BLaER1 treated with 17β-estradiol and CSF1 and Interleukin-3, amounts not matched to agents 10 nM and 100 nM (cell line): ENCODE measurements at regions not wholly inside any gene's neighbourhood (a gene's known extent, or its start where the extent isn't known, plus 50 kb on each side); places are given as distances from the start of the nearest gene placed in this dataset.

Experiments
- H3K27ac ChIP-seq, 11 experiments: shearing (Covaris generic); formaldehyde crosslinking; 2 replicates each; pipeline ENCODE4 v1.8.1; 2022
- H3K27me3 ChIP-seq, 11 experiments: shearing (Covaris generic); formaldehyde crosslinking; 2 replicates each; pipeline ENCODE4 v1.8.1; 2022
- H3K36me3 ChIP-seq, 11 experiments: shearing (Covaris generic); formaldehyde crosslinking; 2 replicates each; pipeline ENCODE4 v1.8.1; 2022
- H3K4me1 ChIP-seq, 10 experiments: shearing (Covaris generic); formaldehyde crosslinking; 2 replicates each; pipeline ENCODE4 v1.8.1; 2022
- H3K4me2 ChIP-seq, 11 experiments: shearing (Covaris generic); formaldehyde crosslinking; 2 replicates each; pipeline ENCODE4 v1.8.1; 2022
- H3K4me3 ChIP-seq, 10 experiments: shearing (Covaris generic); formaldehyde crosslinking; 2 replicates each; pipeline ENCODE4 v1.8.1; 2022
- H3K9ac ChIP-seq, 11 experiments: shearing (Covaris generic); formaldehyde crosslinking; 2 replicates each; pipeline ENCODE4 v1.8.1; 2022
- H3K9me3 ChIP-seq, 11 experiments: shearing (Covaris generic); formaldehyde crosslinking; replicated peaks in 1 of 11; 2 replicates each; pipeline ENCODE4 v1.8.1; 2022
- H4K20me1 ChIP-seq, 11 experiments: shearing (Covaris generic); formaldehyde crosslinking; 2 replicates each; pipeline ENCODE4 v1.8.1; 2022
- Cebpa-rat ChIP-seq, 11 experiments: shearing (Covaris generic); IDR thresholded peaks; 2 replicates each; pipeline ENCODE4 v1.8.1; 2022

DNA sequence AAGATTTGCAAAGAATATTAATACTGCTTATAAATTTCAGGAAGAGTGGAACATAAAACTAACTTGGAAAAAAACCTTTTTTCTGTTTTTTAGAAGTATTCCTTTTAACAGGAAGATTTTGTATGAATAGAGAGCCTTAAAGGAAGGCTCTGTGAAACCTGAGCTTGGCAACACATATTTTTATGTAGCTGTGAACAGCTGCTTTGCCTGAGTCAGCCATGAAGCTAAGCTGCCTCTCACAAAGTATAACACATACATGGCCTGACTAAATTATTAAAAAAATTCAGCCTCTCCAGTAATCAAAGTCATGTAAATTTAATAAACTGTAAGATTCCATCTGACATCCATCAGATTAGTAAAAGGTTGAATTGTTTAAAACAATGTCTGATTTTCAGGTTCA lies 547.5 kb downstream of the ELAVL2 start:
- no peaks in the 10 kb centered on the region for H4K20me1 ChIP-seq
- no peak for TF ChIP-seq Cebpa-rat (IDR thresholded peaks at IDR 0.05)
- H3K9ac ChIP-seq, result no peak overlapping the region
- H3K27me3 ChIP-seq, result no peaks in the 10 kb centered on the region
- no peak overlapping the region for H3K4me2 ChIP-seq
- H3K4me3 ChIP-seq, result no peak overlapping the region
- H3K36me3 ChIP-seq, result no peaks in the 10 kb centered on the region
- H3K27ac ChIP-seq, result no peak overlapping the region
- H3K4me1 ChIP-seq, result no peaks in the 10 kb centered on the region
- no peaks in the 10 kb centered on the region for H3K9me3 ChIP-seq

GRCh38 chr9:23287390-23287789 lies 538.6 kb downstream of the ELAVL2 start:
- Histone ChIP-seq H3K9me3 (no peaks in the 10 kb centered on the region), H3K4me3 (no peak overlapping the region), H3K4me1 (no peaks in the 10 kb centered on the region), H3K27ac (no peak overlapping the region), H4K20me1 (no peaks in the 10 kb centered on the region), H3K4me2 (no peak overlapping the region), H3K27me3 (no peaks in the 10 kb centered on the region), H3K36me3 (no peaks in the 10 kb centered on the region), H3K9ac (no peak overlapping the region)
- TF ChIP-seq Cebpa-rat (IDR thresholded peaks at IDR 0.05), result no peak

- H3K9me3 ChIP-seq, result no peaks in the 10 kb centered on the region
- H3K4me3 ChIP-seq, result no peak overlapping the region
- H3K9ac ChIP-seq, result no peak overlapping the region
- H3K27me3 ChIP-seq, result no peaks in the 10 kb centered on the region
- no peak for TF ChIP-seq Cebpa-rat (IDR thresholded peaks at IDR 0.05)
- H3K4me2 ChIP-seq, result no peak overlapping the region
- H3K36me3 ChIP-seq, result no peaks in the 10 kb centered on the region
- H3K27ac ChIP-seq, result no peak overlapping the region
- no peaks in the 10 kb centered on the region for H3K4me1 ChIP-seq
- no peaks in the 10 kb centered on the region for H4K20me1 ChIP-seq
Measured at GRCh38 chr9:23288545-23288944, 537.5 kb downstream of the ELAVL2 start.

DNA sequence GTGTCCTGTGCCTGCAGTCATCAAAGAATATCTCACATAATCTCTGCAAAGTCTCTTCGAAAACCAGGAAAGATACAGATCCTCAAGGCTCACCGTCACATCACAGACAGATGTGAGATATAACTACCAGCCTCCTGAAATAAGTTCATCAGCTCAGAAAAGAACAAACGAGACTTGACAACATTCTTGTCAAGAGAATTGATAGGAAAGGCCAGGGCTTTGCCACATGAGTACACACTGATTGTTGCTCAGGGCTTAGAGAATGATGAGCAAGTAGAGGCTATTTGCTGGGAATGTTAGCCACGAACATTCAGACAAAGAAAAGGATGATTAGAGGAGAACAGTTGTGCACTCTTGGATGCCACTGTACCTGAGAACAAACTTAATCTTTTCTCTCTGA lies 535.1 kb downstream of the ELAVL2 start:
- Histone ChIP-seq H3K36me3 (no peaks in the 10 kb centered on the region), H3K9ac (no peak overlapping the region), H4K20me1 (no peaks in the 10 kb centered on the region), H3K9me3 (no peaks in the 10 kb centered on the region), H3K4me3 (no peak overlapping the region), H3K27me3 (no peaks in the 10 kb centered on the region), H3K4me2 (no peak overlapping the region), H3K27ac (no peak overlapping the region), H3K4me1 (no peaks in the 10 kb centered on the region)
- TF ChIP-seq Cebpa-rat (IDR thresholded peaks at IDR 0.05), result no peak

GRCh38 chr9:23302281-23302680 lies 523.8 kb downstream of the ELAVL2 start:
- TF ChIP-seq Cebpa-rat (IDR thresholded peaks at IDR 0.05), result no peak
- H3K4me1 ChIP-seq, result no peaks in the 10 kb centered on the region
- no peaks in the 10 kb centered on the region for H3K36me3 ChIP-seq
- H3K27ac ChIP-seq, result no peak overlapping the region
- no peaks in the 10 kb centered on the region for H3K9me3 ChIP-seq
- no peak overlapping the region for H3K4me3 ChIP-seq
- H3K4me2 ChIP-seq, result no peak overlapping the region
- H3K9ac ChIP-seq, result no peak overlapping the region
- no peaks in the 10 kb centered on the region for H4K20me1 ChIP-seq
- no peaks in the 10 kb centered on the region for H3K27me3 ChIP-seq

DNA sequence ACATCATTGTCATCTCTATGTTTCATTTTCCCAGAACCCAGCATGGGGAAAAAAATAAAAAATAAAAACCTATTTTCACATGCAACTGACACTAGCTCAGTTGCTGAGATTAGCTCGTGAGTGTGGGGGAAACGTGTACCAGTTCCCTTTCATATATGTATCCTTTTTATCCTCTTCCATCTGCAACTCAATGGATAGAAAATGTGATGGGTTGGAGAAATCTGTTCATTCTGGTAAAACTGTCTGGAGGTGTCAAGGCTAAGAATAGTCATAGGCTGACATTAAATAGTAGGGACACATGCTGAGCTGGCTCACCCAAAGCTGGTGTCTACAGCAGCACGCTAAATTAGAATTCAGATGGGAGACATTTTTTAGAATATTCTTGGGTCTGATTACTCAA lies 519.3 kb downstream of the ELAVL2 start:
- Histone ChIP-seq H4K20me1 (no peaks in the 10 kb centered on the region), H3K27me3 (no peaks in the 10 kb centered on the region), H3K9ac (no peak overlapping the region), H3K4me1 (no peaks in the 10 kb centered on the region), H3K4me3 (no peak overlapping the region), H3K27ac (no peak overlapping the region), H3K9me3 (no peaks in the 10 kb centered on the region), H3K36me3 (no peaks in the 10 kb centered on the region), H3K4me2 (no peak overlapping the region)
- TF ChIP-seq Cebpa-rat (IDR thresholded peaks at IDR 0.05), result no peak

GRCh38 chr9:23307731-23308513 lies 518.1 kb downstream of the ELAVL2 start:
- no peak overlapping the region for H3K4me2 ChIP-seq
- H3K27ac ChIP-seq, result no peak overlapping the region
- no peaks in the 10 kb centered on the region for H3K9me3 ChIP-seq
- no peaks in the 10 kb centered on the region for H3K27me3 ChIP-seq
- H3K4me1 ChIP-seq, result no peaks in the 10 kb centered on the region
- H3K4me3 ChIP-seq, result no peak overlapping the region
- no peaks in the 10 kb centered on the region for H4K20me1 ChIP-seq
- no peak overlapping the region for H3K9ac ChIP-seq
- no peak for TF ChIP-seq Cebpa-rat (IDR thresholded peaks at IDR 0.05)
- H3K36me3 ChIP-seq, result no peaks in the 10 kb centered on the region

DNA sequence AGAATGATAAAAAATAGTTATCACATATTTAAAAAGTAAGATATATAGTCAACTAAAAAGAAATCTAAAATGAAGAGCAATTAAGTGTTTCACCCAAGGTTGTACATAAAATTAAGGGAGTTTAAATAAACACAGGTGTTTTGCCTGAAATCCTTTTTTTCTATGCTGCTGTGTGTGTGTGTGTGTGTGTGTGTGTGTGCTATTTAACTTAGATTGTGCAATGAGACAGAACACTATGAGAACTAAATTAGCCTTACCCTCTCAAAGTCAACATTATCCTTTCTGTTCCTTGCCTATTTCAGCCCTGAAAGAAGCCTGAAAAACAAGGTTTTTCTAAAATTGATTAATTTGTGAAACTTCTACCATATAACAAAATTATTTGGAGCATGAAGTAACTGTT lies 516.2 kb downstream of the ELAVL2 start:
- Histone ChIP-seq H3K27me3 (no peaks in the 10 kb centered on the region), H3K9me3 (no peaks in the 10 kb centered on the region), H3K4me2 (no peak overlapping the region), H3K4me3 (no peak overlapping the region), H3K4me1 (no peaks in the 10 kb centered on the region), H3K36me3 (no peaks in the 10 kb centered on the region), H3K9ac (no peak overlapping the region), H3K27ac (no peak overlapping the region), H4K20me1 (no peaks in the 10 kb centered on the region)
- TF ChIP-seq Cebpa-rat (IDR thresholded peaks at IDR 0.05), result no peak

- H3K4me3 ChIP-seq, result no peak overlapping the region
- no peaks in the 10 kb centered on the region for H3K9me3 ChIP-seq
- no peaks in the 10 kb centered on the region for H3K27me3 ChIP-seq
- no peaks in the 10 kb centered on the region for H4K20me1 ChIP-seq
- no peaks in the 10 kb centered on the region for H3K4me1 ChIP-seq
- no peak overlapping the region for H3K4me2 ChIP-seq
- H3K27ac ChIP-seq, result no peak overlapping the region
- H3K36me3 ChIP-seq, result no peaks in the 10 kb centered on the region
- TF ChIP-seq Cebpa-rat (IDR thresholded peaks at IDR 0.05), result no peak
- no peak overlapping the region for H3K9ac ChIP-seq
Measured at GRCh38 chr9:23314247-23314646, 511.8 kb downstream of the ELAVL2 start.

DNA sequence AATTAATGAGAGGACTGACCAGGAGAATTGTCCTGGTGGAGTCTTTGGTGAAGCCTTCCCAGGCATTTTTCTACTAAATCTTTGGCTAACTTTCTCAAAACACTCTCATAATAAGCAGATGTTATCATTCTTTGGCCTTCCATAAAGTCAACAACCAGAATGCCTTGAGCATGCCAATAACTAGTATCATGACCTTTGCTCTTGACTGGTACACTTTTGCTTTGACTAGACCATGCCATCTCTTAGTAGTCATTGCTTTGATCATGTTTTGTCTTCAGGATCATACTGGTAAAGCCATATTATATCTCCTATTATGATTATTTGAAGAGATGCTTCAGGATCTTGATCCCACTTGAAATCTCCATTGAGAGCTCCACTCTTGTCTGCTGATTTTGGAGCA lies 506.9 kb downstream of the ELAVL2 start:
- Histone ChIP-seq H3K9ac (no peak overlapping the region), H3K4me3 (no peak overlapping the region), H3K4me2 (no peak overlapping the region), H3K27ac (no peak overlapping the region), H3K9me3 (no peaks in the 10 kb centered on the region), H3K4me1 (no peaks in the 10 kb centered on the region), H4K20me1 (no peaks in the 10 kb centered on the region), H3K36me3 (no peaks in the 10 kb centered on the region), H3K27me3 (no peaks in the 10 kb centered on the region)
- no peak for TF ChIP-seq Cebpa-rat (IDR thresholded peaks at IDR 0.05)
